ENCODE measurements at regions not wholly inside any gene's neighbourhood (a gene's known extent, or its start where the extent isn't known, plus 50 kb on each side); places are given as distances from the start of the nearest gene placed in this dataset.

DNA sequence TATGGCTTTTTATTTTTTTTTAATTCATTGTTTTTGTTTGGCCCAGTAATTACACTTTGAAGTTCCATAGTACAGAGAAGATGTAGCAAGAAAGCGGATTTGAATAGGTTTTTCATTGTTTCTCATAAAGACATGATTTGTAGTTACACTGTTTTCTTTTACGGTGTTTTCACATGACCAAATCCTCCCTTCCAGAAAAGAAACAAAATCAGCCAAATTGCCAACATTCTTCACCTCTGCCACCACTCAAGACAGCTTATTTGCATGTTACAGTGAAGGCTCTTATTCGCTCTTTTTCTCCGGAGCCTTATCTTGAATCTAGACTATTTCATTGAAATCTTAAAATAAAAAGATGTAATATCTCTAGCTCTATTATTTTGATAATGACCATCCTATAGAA is 50.9 kb upstream of the KCNH5 start:
- H3K4me2 ChIP-seq (ENCODE audit: low read length) = no peak overlapping the region
- no peaks in the 10 kb centered on the region for H3K27me3 ChIP-seq (ENCODE audit: insufficient read depth, low read length)
- TF ChIP-seq SIN3A (IDR thresholded peaks at IDR 0.05; ENCODE audit: low read depth) = no peak
- ATAC-seq = no peak
- H3K4me3 ChIP-seq (replicated peaks in 1 of 2; ENCODE audit: low read depth in 1 of 2, low read length in 2 of 2) = no peak overlapping the region
- no peaks in the 10 kb centered on the region for H3K36me3 ChIP-seq (ENCODE audit: control insufficient read depth in 1 of 2, insufficient read depth in 2 of 2, low read length in 2 of 2)
- RAD21 ChIA-PET (ENCODE audit: low non-redundant PET in 1 of 2, low total read pairs in 2 of 2, uncharacterized antibody in 2 of 2, unreplicated experiment in 2 of 2) = no interaction called here
- H3K9ac ChIP-seq (ENCODE audit: low read length) = no peak overlapping the region
- no peak overlapping the region for H2AFZ ChIP-seq (ENCODE audit: low read depth, low read length, poor library complexity, severe bottlenecking)
- CTCF ChIA-PET = no interaction called here
- POLR2A ChIA-PET = no interaction called here
- no peak for DNase-seq (ENCODE audit: low read depth, low spot score)
- BruUV-seq (replicated peaks) = no TSS peak
- no peak overlapping the region for H3K27ac ChIP-seq (ENCODE audit: low read depth, low read length)
- no peaks in the 10 kb centered on the region for H3K9me3 ChIP-seq (ENCODE audit: control insufficient read depth in 1 of 2, insufficient read depth in 1 of 2, low read depth in 1 of 2, low read length in 2 of 2)
- no peaks in the 10 kb centered on the region for H3K79me2 ChIP-seq (ENCODE audit: insufficient read depth, low read length)
- no peaks in the 10 kb centered on the region for H3K4me1 ChIP-seq (ENCODE audit: control insufficient read depth in 1 of 2, insufficient read depth in 2 of 2, low read length in 2 of 2)
- H3K9me2 ChIP-seq (ENCODE audit: insufficient read depth) = no peaks in the 10 kb centered on the region
- H4K20me1 ChIP-seq (ENCODE audit: insufficient read depth) = no peaks in the 10 kb centered on the region
- intact Hi-C loops (cut with micrococcal nuclease) = no loop called here

All from HCT116 (cell line).